GM23248 (cell line): ENCODE measurements at regions not wholly inside any gene's neighbourhood (a gene's known extent, or its start where the extent isn't known, plus 50 kb on each side); places are given as distances from the start of the nearest gene placed in this dataset.

Source experiments
- EZH2 ChIP-seq: fragments of 200-600 bp; sonication (generic); IDR thresholded peaks from 2 replicates; pipeline ENCODE4 v1.6.1; 2018; ENCODE audit warnings: antibody characterized with exemption, mild to moderate bottlenecking; ENCODE audit not compliant: insufficient read depth, poor library complexity, severe bottlenecking
- EZH2phosphoT487 ChIP-seq: fragments of 200-600 bp; sonication (generic); IDR thresholded peaks from 2 replicates; pipeline ENCODE4 v1.6.1; 2018; ENCODE audit warnings: antibody characterized with exemption, moderate library complexity, mild to moderate bottlenecking, low read depth; ENCODE audit not compliant: insufficient read depth

GRCh38 chr13:59490651-59491050 is 673.1 kb downstream of the DIAPH3 start:
- TF ChIP-seq EZH2 = no peak
- no peak for TF ChIP-seq EZH2phosphoT487
